Naive B cell (primary cell): ENCODE measurements at regions not wholly inside any gene's neighbourhood (a gene's known extent, or its start where the extent isn't known, plus 50 kb on each side); places are given as distances from the start of the nearest gene placed in this dataset.

Experiments
- ATAC-seq, 2 donors: fragments of 150-1000 bp; cut with Tn5 transposase; 2 replicates each; pipeline ENCODE4 v1.10.0; 2021; ENCODE audit warnings: low read depth in 2 of 2, mild to moderate bottlenecking in 2 of 2, moderate library complexity in 2 of 2
- DNase-seq: peaks from one replicate; pipeline ENCODE4 v3.0.0; 2022
- H3K27ac Mint-ChIP-seq, 6 donors: one replicate each; pipeline ENCODE4 v1.8.0; 2020 to 2022; ENCODE audit warnings: mild to moderate bottlenecking in 6 of 6, mixed read lengths in 6 of 6, moderate library complexity in 5 of 6, inconsistent platforms in 2 of 6
- H3K27me3 Mint-ChIP-seq, 3 donors: one replicate each; pipeline ENCODE4 v1.8.0; 2021 to 2022; ENCODE audit warnings: mixed read lengths in 3 of 3, mild to moderate bottlenecking in 1 of 3
- H3K36me3 Mint-ChIP-seq, 2 donors: one replicate each; pipeline ENCODE4 v1.8.0; 2020 to 2022; ENCODE audit warnings: mixed read lengths in 2 of 2, inconsistent platforms in 1 of 2, mild to moderate bottlenecking in 1 of 2
- H3K4me1 Mint-ChIP-seq, 3 donors: one replicate each; pipeline ENCODE4 v1.8.0; 2020 to 2022; ENCODE audit warnings: mixed read lengths in 3 of 3, inconsistent platforms in 1 of 3, mild to moderate bottlenecking in 1 of 3, moderate library complexity in 1 of 3
- H3K4me3 Mint-ChIP-seq, 8 donors: one replicate each; pipeline ENCODE4 v1.8.0; 2020 to 2022; ENCODE audit warnings: mild to moderate bottlenecking in 8 of 8, mixed read lengths in 8 of 8, moderate library complexity in 8 of 8, inconsistent platforms in 2 of 8
- H3K9me3 Mint-ChIP-seq, 7 donors: one replicate each; pipeline ENCODE4 v1.8.0; 2020 to 2022; ENCODE audit warnings: mixed read lengths in 7 of 7, mild to moderate bottlenecking in 5 of 7, inconsistent platforms in 2 of 7, moderate library complexity in 1 of 7

DNA sequence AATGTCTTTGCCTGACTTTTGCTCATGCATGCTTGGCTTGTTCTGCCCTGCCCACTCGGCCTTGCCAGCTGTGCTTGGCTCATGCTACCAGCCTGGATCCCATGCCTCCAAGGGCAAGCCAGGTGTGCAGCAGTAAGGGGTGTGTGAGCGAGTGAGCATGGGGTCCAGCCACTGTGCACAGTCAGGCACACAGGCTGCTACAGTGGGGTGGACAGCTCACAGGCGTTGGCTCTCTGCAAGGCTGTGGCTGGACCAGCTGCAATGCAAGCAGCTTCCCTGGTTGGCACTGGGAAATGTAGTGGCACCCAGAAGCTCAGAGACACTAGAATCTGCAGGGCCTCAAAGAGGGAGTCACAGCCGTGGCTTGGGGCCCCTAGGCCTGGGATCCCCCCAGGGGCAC is 529.7 kb downstream of the DSC3 start:
- DNase-seq: no peak
- Mint-ChIP-seq H3K4me3 (no peak overlapping the region), H3K9me3 (peaks cover 0 to 6% (median 0%) of the 10 kb centered on the region in 7 donors), H3K27ac (no peak overlapping the region), H3K27me3 (no peaks in the 10 kb centered on the region), H3K4me1 (no peaks in the 10 kb centered on the region), H3K36me3 (no peaks in the 10 kb centered on the region)
- ATAC-seq: no peak

DNA sequence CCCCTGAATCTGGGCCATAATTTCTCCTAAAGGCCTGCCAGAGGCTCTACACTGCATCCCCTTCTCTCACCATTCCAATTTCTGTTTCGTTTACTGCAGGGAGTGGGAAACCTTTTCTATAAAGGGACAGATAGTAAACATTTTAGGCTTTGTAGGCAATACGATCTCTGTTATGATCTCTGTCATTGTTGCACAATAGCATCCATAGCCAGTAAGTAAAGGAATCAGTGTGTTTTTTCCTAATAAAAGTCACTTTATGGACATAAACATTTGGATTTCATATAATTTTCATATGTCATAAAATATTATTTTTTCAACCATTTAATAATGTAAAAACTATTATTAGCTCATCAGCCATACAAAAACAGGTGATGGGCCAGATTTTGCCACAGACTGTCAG is 531.7 kb downstream of the DSC3 start:
- no peak overlapping the region for H3K4me3 Mint-ChIP-seq
- H3K4me1 Mint-ChIP-seq: no peaks in the 10 kb centered on the region
- H3K27ac Mint-ChIP-seq: no peak overlapping the region
- H3K36me3 Mint-ChIP-seq: no peaks in the 10 kb centered on the region
- ATAC-seq: no peak
- peaks cover 0 to 6% (median 0%) of the 10 kb centered on the region in 7 donors for H3K9me3 Mint-ChIP-seq
- H3K27me3 Mint-ChIP-seq: no peaks in the 10 kb centered on the region
- no peak for DNase-seq

DNA sequence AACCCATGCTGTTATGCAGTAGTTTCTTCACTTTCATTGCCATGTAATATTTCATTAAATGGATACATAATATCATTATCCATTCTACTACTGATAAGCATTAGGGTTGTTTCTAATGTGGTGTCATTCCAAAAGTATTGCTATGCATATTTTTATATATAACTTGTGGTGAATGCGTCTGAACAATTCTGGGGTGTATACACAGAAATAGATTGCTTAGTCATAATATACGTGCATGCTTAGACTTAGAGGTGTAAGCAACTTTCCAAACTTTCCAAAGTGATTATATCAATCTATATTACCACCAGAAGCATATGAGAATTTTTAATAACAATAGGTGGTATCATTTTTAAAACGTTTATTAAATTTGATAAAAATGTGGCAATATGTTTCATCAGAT is 540.9 kb downstream of the DSC3 start:
- Mint-ChIP-seq H3K4me1 (no peaks in the 10 kb centered on the region), H3K27ac (no peak overlapping the region), H3K9me3 (peaks cover 0 to 1% (median 0%) of the 10 kb centered on the region in 7 donors), H3K27me3 (no peaks in the 10 kb centered on the region), H3K36me3 (no peaks in the 10 kb centered on the region), H3K4me3 (no peak overlapping the region)
- DNase-seq (no peak), ATAC-seq (no peak)

DNA sequence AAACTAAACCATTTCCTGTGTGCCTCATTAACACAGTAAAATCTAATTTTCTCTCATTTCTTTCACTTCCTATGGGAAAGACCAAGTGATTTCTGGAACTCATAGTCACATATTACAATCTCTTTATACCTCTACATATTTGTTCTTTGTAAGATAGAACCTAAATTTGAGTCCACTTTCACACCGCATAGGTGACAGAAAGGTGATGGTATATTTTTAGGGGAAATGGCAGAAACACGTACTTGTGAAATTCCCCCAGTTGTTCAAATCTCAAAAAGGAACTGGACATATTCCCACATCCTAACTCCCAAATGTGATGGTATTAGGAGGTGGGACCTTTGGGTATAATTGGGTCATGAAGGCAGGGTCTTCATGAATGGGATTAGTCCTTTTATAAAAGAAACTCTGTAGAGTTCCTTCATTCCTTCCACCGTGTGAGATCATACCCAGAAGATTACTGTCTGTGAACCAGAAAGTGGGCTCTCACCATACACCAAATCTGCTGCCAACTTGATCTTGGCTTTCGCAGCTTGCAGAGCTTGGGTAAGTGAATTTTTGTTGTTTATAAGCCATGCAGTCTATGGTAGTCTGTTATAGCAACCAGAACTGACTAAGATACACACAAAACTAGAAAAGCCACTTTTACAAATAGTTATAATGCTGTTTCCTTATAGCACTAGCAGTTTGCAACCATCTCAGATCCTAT is 542.1 kb downstream of the DSC3 start:
- H3K27ac Mint-ChIP-seq: no peak overlapping the region
- no peaks in the 10 kb centered on the region for H3K27me3 Mint-ChIP-seq

DNA sequence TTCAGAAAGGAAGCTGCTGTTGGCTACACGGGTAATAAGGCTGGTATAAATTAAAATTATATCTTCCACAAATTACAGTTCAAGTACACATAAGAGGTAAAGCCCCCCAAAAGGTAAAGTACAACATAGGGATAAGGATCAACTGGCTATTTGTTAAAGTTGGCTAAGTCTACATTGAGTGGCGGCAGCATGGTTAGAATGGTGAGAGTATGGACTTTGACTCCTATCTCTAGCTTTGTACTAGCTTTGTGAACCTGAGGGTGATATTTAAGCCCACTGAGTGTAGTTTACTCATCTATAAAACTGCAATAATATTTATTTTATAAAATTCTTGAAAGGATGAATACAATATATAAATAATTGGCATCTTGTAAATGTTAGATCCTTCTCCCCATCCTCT is 542.8 kb downstream of the DSC3 start:
- Mint-ChIP-seq H3K27me3 (no peaks in the 10 kb centered on the region), H3K9me3 (peaks cover 0 to 1% (median 0%) of the 10 kb centered on the region in 7 donors), H3K4me3 (no peak overlapping the region), H3K36me3 (no peaks in the 10 kb centered on the region), H3K4me1 (no peaks in the 10 kb centered on the region), H3K27ac (no peak overlapping the region)
- no peak for DNase-seq
- ATAC-seq: no peak

More for the DNA sequence above, 542.1 kb downstream of the DSC3 start:
- Mint-ChIP-seq H3K4me1 (no peaks in the 10 kb centered on the region), H3K4me3 (no peak overlapping the region), H3K36me3 (no peaks in the 10 kb centered on the region), H3K9me3 (peaks cover 0 to 1% (median 0%) of the 10 kb centered on the region in 7 donors)
- ATAC-seq (no peak), DNase-seq (no peak)

DNA sequence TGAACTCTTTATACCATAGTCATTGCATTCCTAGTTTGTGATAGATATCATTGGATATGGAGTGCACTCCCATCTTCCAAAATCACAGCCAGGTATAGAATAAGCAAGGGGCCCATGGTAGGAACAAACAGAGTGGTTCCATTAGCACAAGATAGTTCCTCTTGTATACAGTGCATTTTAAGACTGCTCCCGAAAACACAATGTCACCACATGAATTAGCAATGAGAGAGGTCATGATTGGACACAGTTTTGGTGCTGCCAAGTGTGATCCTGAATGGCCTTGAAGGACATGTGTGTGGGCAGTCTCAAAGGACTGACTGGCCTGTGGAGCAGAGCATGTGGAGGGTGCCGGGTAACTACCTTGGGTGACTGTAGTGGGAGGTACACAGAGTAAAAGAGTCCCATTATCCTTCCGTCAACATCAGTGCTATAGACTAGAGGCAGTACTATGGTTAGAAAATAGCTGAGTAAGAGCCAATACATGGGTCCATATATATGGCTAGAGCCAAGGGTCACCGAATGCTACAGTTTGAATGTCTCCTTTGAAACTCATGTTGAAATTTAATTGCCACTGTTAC is 549.9 kb downstream of the DSC3 start:
- Mint-ChIP-seq H3K27ac (no peak overlapping the region), H3K4me1 (no peaks in the 10 kb centered on the region), H3K9me3 (peaks cover 0 to 10% (median 1%) of the 10 kb centered on the region in 7 donors), H3K4me3 (no peak overlapping the region), H3K36me3 (no peaks in the 10 kb centered on the region), H3K27me3 (no peaks in the 10 kb centered on the region)
- DNase-seq (no peak), ATAC-seq (no peak)

DNA sequence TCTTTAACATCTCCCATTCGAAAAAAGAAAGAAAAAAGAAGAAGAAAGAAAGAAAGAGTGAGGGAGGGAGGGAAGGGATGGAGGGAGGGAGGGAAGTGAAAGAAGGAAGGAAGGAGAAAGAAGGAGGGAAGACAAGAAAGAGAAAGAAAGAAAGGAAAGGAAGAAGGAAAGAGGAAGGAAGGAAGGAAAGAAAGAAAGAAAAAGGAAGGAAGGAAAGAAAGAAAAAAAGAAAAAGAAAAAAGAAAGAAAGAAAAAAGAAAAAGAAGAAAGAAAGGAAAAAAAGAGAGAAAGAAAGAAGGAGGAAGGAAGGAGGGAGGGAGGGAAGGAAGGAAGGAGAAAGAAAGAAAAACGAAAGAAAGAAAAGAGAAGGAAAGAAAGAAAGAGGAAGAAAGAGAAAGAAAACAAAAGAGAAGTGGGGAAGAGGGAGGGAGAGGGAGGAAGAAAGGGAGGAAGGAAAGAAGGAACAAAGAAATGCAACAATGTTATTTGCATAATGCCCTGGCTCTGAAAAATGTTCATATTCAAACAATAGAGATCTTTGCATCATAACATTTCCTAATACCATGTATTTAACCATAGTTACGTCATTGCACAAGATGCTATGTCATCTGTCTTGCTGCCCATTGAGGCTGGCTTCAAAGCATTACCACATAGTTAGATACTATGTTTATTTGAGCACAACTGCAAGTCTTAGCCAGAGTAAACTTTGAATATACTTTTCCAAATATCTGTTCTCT is 550.6 kb downstream of the DSC3 start:
- no peak for DNase-seq
- no peaks in the 10 kb centered on the region for H3K27me3 Mint-ChIP-seq
- no peak overlapping the region for H3K4me3 Mint-ChIP-seq
- no peaks in the 10 kb centered on the region for H3K4me1 Mint-ChIP-seq
- H3K27ac Mint-ChIP-seq: no peak overlapping the region
- no peak for ATAC-seq
- no peaks in the 10 kb centered on the region for H3K36me3 Mint-ChIP-seq
- H3K9me3 Mint-ChIP-seq: peaks cover 0 to 10% (median 1%) of the 10 kb centered on the region in 7 donors

DNA sequence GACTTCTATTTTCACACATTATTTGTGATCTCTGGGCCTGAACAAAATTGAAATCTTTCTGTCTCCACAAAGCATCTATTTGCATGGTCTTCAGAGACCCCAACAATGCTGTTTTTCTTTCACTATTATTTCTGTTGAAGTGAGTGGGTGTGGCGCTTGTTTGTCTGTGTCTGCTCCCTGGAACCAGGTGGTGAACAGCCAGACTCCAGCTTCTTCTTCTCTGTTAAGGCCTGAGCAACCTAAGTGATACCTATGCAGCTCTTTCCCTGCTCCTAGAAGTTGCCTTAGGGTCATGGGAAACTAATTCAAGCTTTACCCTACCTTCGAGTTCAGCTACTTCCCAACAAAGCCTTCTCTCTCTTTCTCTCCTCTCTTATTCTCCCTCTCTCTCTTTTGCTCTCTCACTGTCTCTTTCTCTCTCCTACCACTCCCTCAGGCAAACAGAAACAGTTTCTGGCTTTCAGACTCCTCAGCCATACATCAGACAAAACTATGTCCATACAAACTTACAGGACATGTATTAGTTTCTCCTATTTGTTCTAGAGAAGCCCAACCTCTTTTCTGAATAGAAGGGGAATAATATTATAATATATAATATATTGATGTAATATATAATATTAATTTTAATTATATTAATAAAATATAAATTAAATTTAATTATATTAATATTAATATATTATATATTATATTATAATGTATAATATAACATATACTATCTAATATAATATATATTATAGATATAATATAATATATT is 552.5 kb downstream of the DSC3 start:
- ATAC-seq (no peak), DNase-seq (no peak)
- no peak overlapping the region for H3K27ac Mint-ChIP-seq
- peaks cover 0 to 10% (median 1%) of the 10 kb centered on the region in 7 donors for H3K9me3 Mint-ChIP-seq
- H3K4me3 Mint-ChIP-seq: no peak overlapping the region
- no peaks in the 10 kb centered on the region for H3K4me1 Mint-ChIP-seq
- H3K36me3 Mint-ChIP-seq: no peaks in the 10 kb centered on the region
- H3K27me3 Mint-ChIP-seq: no peaks in the 10 kb centered on the region

DNA sequence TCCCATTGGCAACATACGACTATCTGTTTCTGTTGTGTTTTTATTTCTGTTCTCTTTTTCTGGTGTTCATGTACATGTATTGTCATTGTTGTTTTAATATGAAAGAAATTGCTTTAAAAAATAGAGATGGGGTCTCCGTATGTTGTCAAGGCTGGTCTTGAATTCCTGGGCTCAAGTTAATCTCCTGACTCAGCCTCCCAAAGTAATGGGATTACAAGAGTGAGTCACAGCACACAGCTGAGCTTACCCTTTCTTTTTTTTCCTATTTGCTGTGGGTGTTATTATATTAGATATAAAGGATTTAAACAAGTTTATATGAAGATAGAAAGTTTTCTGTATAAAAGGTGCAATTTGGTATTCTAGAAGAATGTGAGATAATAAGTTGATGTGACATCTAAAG is 554.6 kb downstream of the DSC3 start:
- ATAC-seq: no peak
- DNase-seq: no peak
- Mint-ChIP-seq H3K36me3 (no peaks in the 10 kb centered on the region), H3K4me1 (no peaks in the 10 kb centered on the region), H3K4me3 (no peak overlapping the region), H3K27ac (no peak overlapping the region), H3K9me3 (peaks cover 0 to 10% (median 0%) of the 10 kb centered on the region in 7 donors), H3K27me3 (no peaks in the 10 kb centered on the region)

DNA sequence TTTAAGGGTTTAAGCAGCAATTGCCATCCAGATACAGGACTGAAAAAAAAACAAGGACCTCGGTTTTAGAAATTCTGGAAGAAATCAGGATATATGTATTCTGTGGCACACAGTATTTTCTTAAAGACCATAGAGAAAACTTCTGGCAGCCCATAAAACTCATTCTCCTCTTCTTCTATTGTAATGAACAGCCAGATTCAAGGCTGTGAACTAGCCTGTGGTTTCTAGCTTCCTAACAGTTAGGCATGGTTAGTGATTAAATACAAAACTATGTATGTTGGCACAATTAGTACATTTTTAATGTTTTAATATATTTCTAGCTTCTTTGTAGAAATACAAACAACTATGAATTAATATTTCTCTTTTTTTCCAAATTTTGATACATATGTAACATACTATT is 555.7 kb downstream of the DSC3 start:
- H3K36me3 Mint-ChIP-seq: no peaks in the 10 kb centered on the region
- peaks cover 0 to 8% (median 0%) of the 10 kb centered on the region in 7 donors for H3K9me3 Mint-ChIP-seq
- no peak overlapping the region for H3K4me3 Mint-ChIP-seq
- H3K4me1 Mint-ChIP-seq: no peaks in the 10 kb centered on the region
- ATAC-seq (no peak), DNase-seq (no peak)
- H3K27me3 Mint-ChIP-seq: no peaks in the 10 kb centered on the region
- H3K27ac Mint-ChIP-seq: no peak overlapping the region

DNA sequence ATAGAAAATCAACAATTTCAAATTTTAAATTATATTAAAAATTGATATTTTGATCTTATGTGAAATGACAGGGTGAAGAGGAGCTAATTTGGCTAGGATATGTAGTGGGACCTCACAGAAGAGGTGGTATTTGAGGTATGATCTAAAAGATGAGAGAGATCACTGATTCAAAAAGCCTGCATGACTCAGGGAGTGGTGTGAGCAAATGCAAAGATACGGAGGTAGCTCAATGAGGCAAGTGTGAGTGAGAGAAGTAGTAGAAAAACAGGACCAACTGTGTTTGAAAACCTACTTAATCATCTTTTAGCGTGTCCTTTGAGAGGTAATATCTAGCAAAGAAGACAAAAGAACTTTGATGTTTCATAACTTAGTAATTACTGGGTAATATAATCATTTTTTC is 557.5 kb downstream of the DSC3 start:
- H3K36me3 Mint-ChIP-seq: no peaks in the 10 kb centered on the region
- H3K9me3 Mint-ChIP-seq: peaks cover 0 to 4% (median 0%) of the 10 kb centered on the region in 7 donors
- DNase-seq: no peak
- no peak overlapping the region for H3K27ac Mint-ChIP-seq
- no peak overlapping the region for H3K4me3 Mint-ChIP-seq
- no peaks in the 10 kb centered on the region for H3K4me1 Mint-ChIP-seq
- ATAC-seq: no peak
- H3K27me3 Mint-ChIP-seq: no peaks in the 10 kb centered on the region

DNA sequence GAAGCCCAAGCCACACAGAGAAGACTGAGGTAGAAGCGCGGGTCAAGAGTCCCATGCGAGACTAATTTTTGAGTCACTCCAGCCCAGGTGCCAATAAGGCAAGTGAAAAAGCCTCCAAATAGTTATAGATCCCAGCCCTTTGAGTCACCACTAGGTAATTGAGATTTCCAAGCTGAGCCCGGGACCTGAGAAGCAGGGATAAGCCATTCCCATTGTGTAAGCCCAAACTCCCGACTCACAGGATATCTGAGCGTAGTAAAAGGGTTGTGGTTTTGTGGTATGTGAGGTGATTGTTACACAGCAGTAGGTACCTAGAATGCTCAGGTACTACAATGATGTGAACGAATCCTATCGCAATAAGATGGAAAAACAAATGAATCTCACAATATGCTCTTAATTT is 560.7 kb downstream of the DSC3 start:
- no peak for DNase-seq
- Mint-ChIP-seq H3K27me3 (no peaks in the 10 kb centered on the region), H3K4me1 (no peaks in the 10 kb centered on the region), H3K4me3 (no peak overlapping the region), H3K9me3 (peaks cover 0 to 4% (median 0%) of the 10 kb centered on the region in 7 donors), H3K36me3 (no peaks in the 10 kb centered on the region), H3K27ac (no peak overlapping the region)
- ATAC-seq: no peak

DNA sequence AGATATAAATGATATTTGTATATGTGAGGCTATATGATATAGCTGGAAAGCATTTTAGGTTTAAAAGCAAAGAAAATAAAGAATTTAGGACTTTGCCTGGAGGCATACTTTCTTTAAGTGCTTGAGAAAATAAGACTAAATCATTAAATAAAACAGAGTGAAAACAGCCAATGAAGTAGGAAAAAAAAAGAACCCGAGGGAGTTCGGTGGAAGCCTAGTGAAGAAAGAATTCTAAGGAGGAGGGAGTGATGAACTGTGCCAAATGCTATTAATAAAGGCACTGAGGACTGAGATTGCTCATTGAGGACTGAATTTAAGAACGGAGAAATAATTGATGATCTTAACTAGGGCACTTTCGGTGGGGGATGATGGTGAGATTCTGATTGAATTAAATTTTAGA is 573.5 kb downstream of the DSC3 start:
- Mint-ChIP-seq H3K4me3 (no peak overlapping the region), H3K27ac (no peak overlapping the region), H3K36me3 (no peaks in the 10 kb centered on the region), H3K9me3 (no peaks in the 10 kb centered on the region), H3K4me1 (no peaks in the 10 kb centered on the region), H3K27me3 (no peaks in the 10 kb centered on the region)
- no peak for ATAC-seq
- no peak for DNase-seq
